WTC11 (cell line): ENCODE measurements at regions not wholly inside any gene's neighbourhood (a gene's known extent, or its start where the extent isn't known, plus 50 kb on each side); places are given as distances from the start of the nearest gene placed in this dataset.
"Not testable (repeated sequence)": the region's sequence is repeated elsewhere in the genome, so short reads cannot be mapped to it uniquely, and the experiment has no call there.

Experiments used
- ATAC-seq: fragments of 200-7000 bp; cut with Tn5 transposase; 2 replicates; pipeline ENCODE4 v1.10.0; 2021; ENCODE audit warnings: mild to moderate bottlenecking, moderate library complexity
- CTCF ChIA-PET: fragments of 300-600 bp; sonication (Branson Sonifier 250); formaldehyde crosslinking; loops from one replicate; lab custom pipeline; 2021; ENCODE audit warnings: antibody characterized with exemption; lab: Charles Lee
- POLR2A ChIA-PET: fragments of 350-600 bp; sonication (Branson Sonifier 250); formaldehyde crosslinking; loops from one replicate; lab custom pipeline; 2021; ENCODE audit warnings: antibody characterized with exemption; lab: Charles Lee
- DNase-seq: peaks from one replicate; pipeline ENCODE4 v3.0.0; 2021; ENCODE audit warnings: low spot score
- H3K27ac Mint-ChIP-seq: 2 replicates; pipeline ENCODE4 v1.8.0; 2021; ENCODE audit warnings: mixed read lengths
- H3K27me3 Mint-ChIP-seq: 2 replicates; pipeline ENCODE4 v1.8.0; 2021; ENCODE audit warnings: low read depth, mild to moderate bottlenecking, moderate library complexity, mixed read lengths
- H3K36me3 Mint-ChIP-seq: 2 replicates; pipeline ENCODE4 v1.8.0; 2021; ENCODE audit warnings: mixed read lengths
- H3K4me1 Mint-ChIP-seq: 2 replicates; pipeline ENCODE4 v1.8.0; 2022; ENCODE audit warnings: mixed read lengths
- H3K4me3 Mint-ChIP-seq: 2 replicates; pipeline ENCODE4 v1.8.0; 2021; ENCODE audit warnings: mild to moderate bottlenecking, moderate library complexity, mixed read lengths
- H3K9me3 Mint-ChIP-seq: 2 replicates; pipeline ENCODE4 v1.8.0; 2021; ENCODE audit warnings: mixed read lengths
- AR ChIP-seq: fragments of 250-450 bp; sonication (Bioruptor Pico); IDR thresholded peaks from 2 replicates; pipeline ENCODE4 v1.9.0; 2021; ENCODE audit warnings: mild to moderate bottlenecking
- FOXJ3 ChIP-seq: sonication (generic); formaldehyde crosslinking; IDR thresholded peaks from 2 replicates; pipeline ENCODE4 v1.9.0; 2021; ENCODE audit warnings: missing genetic modification reagents, mild to moderate bottlenecking, borderline replicate concordance
- IRF2 ChIP-seq: sonication (generic); formaldehyde crosslinking; IDR thresholded peaks from 2 replicates; pipeline ENCODE4 v1.8.0; 2022; ENCODE audit warnings: low read depth, missing genetic modification reagents, borderline replicate concordance
- JAZF1 ChIP-seq: fragments of 250-450 bp; sonication (Bioruptor Pico); IDR thresholded peaks from 2 replicates; pipeline ENCODE4 v1.9.0; 2021; ENCODE audit warnings: moderate library complexity, mild to moderate bottlenecking, inconsistent platforms
- JUN ChIP-seq: sonication (generic); formaldehyde crosslinking; IDR thresholded peaks from 2 replicates; pipeline ENCODE4 v1.8.0; 2023; ENCODE audit warnings: mild to moderate bottlenecking, missing genetic modification reagents
- MAX ChIP-seq: sonication (generic); formaldehyde crosslinking; IDR thresholded peaks from 2 replicates; pipeline ENCODE4 v1.8.0; 2022; ENCODE audit warnings: mild to moderate bottlenecking, missing genetic modification reagents
- NFATC4 ChIP-seq: fragments of 250-450 bp; sonication (Bioruptor Pico); IDR thresholded peaks from 2 replicates; pipeline ENCODE4 v1.9.0; 2021; ENCODE audit warnings: mild to moderate bottlenecking
- PREB ChIP-seq: sonication (generic); formaldehyde crosslinking; IDR thresholded peaks from 2 replicates; pipeline ENCODE4 v1.8.1; 2022; ENCODE audit warnings: mild to moderate bottlenecking, missing genetic modification reagents, moderate library complexity, borderline replicate concordance
- PRRX2 ChIP-seq: fragments of 250-450 bp; sonication (Bioruptor Pico); IDR thresholded peaks from 2 replicates; pipeline ENCODE4 v1.8.0; 2021; ENCODE audit warnings: mild to moderate bottlenecking
- SMAD3 ChIP-seq: sonication (generic); formaldehyde crosslinking; IDR thresholded peaks from 2 replicates; pipeline ENCODE4 v1.8.0; 2022; ENCODE audit warnings: missing genetic modification reagents, mild to moderate bottlenecking, borderline replicate concordance
- ZNF232 ChIP-seq: sonication (generic); formaldehyde crosslinking; IDR thresholded peaks from 2 replicates; pipeline ENCODE4 v1.8.0; 2022; ENCODE audit warnings: mild to moderate bottlenecking, missing genetic modification reagents
- ZNF263 ChIP-seq: sonication (generic); formaldehyde crosslinking; IDR thresholded peaks from 2 replicates; pipeline ENCODE4 v1.8.1; 2022; ENCODE audit warnings: low read depth, mild to moderate bottlenecking, moderate library complexity, missing genetic modification reagents
- ZNF396 ChIP-seq: fragments of 250-450 bp; sonication (Bioruptor Pico); IDR thresholded peaks from 2 replicates; pipeline ENCODE4 v1.8.0; 2021; ENCODE audit warnings: mild to moderate bottlenecking, moderate library complexity, borderline replicate concordance
- ZNF512 ChIP-seq: sonication (generic); formaldehyde crosslinking; IDR thresholded peaks from 2 replicates; pipeline ENCODE4 v1.8.1; 2022; ENCODE audit warnings: missing genetic modification reagents, borderline replicate concordance
- TF ChIP-seq, protein P1 (sequence below): sonication (generic); formaldehyde crosslinking; IDR thresholded peaks from 2 replicates; pipeline ENCODE4 v1.8.1; 2022; ENCODE audit warnings: low read depth, mild to moderate bottlenecking, moderate library complexity, missing genetic modification reagents, borderline replicate concordance
- TF ChIP-seq, protein P2 (sequence below): sonication (generic); formaldehyde crosslinking; IDR thresholded peaks from 2 replicates; pipeline ENCODE4 v1.8.0; 2022; ENCODE audit warnings: mild to moderate bottlenecking, missing genetic modification reagents
- TF ChIP-seq, protein P3 (sequence below): fragments of 250-450 bp; sonication (Bioruptor Pico); IDR thresholded peaks from 2 replicates; pipeline ENCODE4 v1.9.0; 2021; ENCODE audit warnings: mild to moderate bottlenecking, borderline replicate concordance

GRCh38 chr7:12043457-12043856 lies 167.6 kb upstream of the TMEM106B start:
- ATAC-seq, H3K27ac Mint-ChIP-seq, H3K27me3 Mint-ChIP-seq, POLR2A ChIA-PET, DNase-seq, H3K36me3 Mint-ChIP-seq, CTCF ChIA-PET, H3K4me3 Mint-ChIP-seq, H3K4me1 Mint-ChIP-seq: not testable (repeated sequence)
- peaks cover 19% of the 10 kb centered on the region for H3K9me3 Mint-ChIP-seq

- peaks cover 11% of the 10 kb centered on the region for H3K4me1 Mint-ChIP-seq
- DNase-seq = no peak
- no peaks in the 10 kb centered on the region; the same call in 1 of the 2 replicates for H3K27me3 Mint-ChIP-seq
- POLR2A ChIA-PET = no interaction called here
- CTCF ChIA-PET = no interaction called here
- peaks cover 20% of the 10 kb centered on the region for H3K36me3 Mint-ChIP-seq
- peaks cover 30% of the 10 kb centered on the region for H3K9me3 Mint-ChIP-seq
- no peak overlapping the region for H3K27ac Mint-ChIP-seq
- TF ChIP-seq FOXJ3 (no peak), ZNF512 (no peak), ZNF396 (CRISPR knock-in tag) (no peak), ZNF263 (no peak), JUN (CRISPR knock-in tag) (no peak)
- TF ChIP-seq, protein P1, sequence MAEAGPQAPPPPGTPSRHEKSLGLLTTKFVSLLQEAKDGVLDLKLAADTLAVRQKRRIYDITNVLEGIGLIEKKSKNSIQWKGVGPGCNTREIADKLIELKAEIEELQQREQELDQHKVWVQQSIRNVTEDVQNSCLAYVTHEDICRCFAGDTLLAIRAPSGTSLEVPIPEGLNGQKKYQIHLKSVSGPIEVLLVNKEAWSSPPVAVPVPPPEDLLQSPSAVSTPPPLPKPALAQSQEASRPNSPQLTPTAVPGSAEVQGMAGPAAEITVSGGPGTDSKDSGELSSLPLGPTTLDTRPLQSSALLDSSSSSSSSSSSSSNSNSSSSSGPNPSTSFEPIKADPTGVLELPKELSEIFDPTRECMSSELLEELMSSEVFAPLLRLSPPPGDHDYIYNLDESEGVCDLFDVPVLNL = no peak
- TF ChIP-seq, protein P2, sequence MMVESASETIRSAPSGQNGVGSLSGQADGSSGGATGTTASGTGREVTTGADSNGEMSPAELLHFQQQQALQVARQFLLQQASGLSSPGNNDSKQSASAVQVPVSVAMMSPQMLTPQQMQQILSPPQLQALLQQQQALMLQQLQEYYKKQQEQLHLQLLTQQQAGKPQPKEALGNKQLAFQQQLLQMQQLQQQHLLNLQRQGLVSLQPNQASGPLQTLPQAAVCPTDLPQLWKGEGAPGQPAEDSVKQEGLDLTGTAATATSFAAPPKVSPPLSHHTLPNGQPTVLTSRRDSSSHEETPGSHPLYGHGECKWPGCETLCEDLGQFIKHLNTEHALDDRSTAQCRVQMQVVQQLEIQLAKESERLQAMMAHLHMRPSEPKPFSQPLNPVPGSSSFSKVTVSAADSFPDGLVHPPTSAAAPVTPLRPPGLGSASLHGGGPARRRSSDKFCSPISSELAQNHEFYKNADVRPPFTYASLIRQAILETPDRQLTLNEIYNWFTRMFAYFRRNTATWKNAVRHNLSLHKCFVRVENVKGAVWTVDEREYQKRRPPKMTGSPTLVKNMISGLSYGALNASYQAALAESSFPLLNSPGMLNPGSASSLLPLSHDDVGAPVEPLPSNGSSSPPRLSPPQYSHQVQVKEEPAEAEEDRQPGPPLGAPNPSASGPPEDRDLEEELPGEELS (CRISPR knock-in tag) = no peak
- TF ChIP-seq, all 79 proteins: peak for 0
- no peak for ATAC-seq
- H3K4me3 Mint-ChIP-seq = no peak overlapping the region
Observed at GRCh38 chr7:12052211-12052610, 158.9 kb upstream of the TMEM106B start.

GRCh38 chr7:12053561-12053960 lies 157.5 kb upstream of the TMEM106B start:
- no peaks in the 10 kb centered on the region; the same call in 1 of the 2 replicates for H3K27me3 Mint-ChIP-seq
- ChIA-PET CTCF (no interaction called here), POLR2A (no interaction called here)
- no peak for TF ChIP-seq SMAD3 (CRISPR knock-in tag)
- no peak for TF ChIP-seq PREB
- no peak for TF ChIP-seq IRF2 (CRISPR knock-in tag)
- TF ChIP-seq, protein P3, sequence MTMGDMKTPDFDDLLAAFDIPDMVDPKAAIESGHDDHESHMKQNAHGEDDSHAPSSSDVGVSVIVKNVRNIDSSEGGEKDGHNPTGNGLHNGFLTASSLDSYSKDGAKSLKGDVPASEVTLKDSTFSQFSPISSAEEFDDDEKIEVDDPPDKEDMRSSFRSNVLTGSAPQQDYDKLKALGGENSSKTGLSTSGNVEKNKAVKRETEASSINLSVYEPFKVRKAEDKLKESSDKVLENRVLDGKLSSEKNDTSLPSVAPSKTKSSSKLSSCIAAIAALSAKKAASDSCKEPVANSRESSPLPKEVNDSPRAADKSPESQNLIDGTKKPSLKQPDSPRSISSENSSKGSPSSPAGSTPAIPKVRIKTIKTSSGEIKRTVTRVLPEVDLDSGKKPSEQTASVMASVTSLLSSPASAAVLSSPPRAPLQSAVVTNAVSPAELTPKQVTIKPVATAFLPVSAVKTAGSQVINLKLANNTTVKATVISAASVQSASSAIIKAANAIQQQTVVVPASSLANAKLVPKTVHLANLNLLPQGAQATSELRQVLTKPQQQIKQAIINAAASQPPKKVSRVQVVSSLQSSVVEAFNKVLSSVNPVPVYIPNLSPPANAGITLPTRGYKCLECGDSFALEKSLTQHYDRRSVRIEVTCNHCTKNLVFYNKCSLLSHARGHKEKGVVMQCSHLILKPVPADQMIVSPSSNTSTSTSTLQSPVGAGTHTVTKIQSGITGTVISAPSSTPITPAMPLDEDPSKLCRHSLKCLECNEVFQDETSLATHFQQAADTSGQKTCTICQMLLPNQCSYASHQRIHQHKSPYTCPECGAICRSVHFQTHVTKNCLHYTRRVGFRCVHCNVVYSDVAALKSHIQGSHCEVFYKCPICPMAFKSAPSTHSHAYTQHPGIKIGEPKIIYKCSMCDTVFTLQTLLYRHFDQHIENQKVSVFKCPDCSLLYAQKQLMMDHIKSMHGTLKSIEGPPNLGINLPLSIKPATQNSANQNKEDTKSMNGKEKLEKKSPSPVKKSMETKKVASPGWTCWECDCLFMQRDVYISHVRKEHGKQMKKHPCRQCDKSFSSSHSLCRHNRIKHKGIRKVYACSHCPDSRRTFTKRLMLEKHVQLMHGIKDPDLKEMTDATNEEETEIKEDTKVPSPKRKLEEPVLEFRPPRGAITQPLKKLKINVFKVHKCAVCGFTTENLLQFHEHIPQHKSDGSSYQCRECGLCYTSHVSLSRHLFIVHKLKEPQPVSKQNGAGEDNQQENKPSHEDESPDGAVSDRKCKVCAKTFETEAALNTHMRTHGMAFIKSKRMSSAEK = no peak
- TF ChIP-seq AR (CRISPR knock-in tag) = no peak
- TF ChIP-seq ZNF232 (CRISPR knock-in tag) = no peak
- TF ChIP-seq MAX = no peak
- no peak for TF ChIP-seq NFATC4 (CRISPR knock-in tag)
- TF ChIP-seq PRRX2 = no peak
- TF ChIP-seq JAZF1 = no peak
- ATAC-seq = no peak
- DNase-seq = no peak
- no peak overlapping the region for H3K27ac Mint-ChIP-seq
- H3K9me3 Mint-ChIP-seq = peaks cover 43% of the 10 kb centered on the region
- H3K36me3 Mint-ChIP-seq = peaks cover 30% of the 10 kb centered on the region
- H3K4me3 Mint-ChIP-seq = no peak overlapping the region
- H3K4me1 Mint-ChIP-seq = peaks cover 4% of the 10 kb centered on the region
